Limb (tissue), 2 donors: ENCODE measurements at regions not wholly inside any gene's neighbourhood (a gene's known extent, or its start where the extent isn't known, plus 50 kb on each side); places are given as distances from the start of the nearest gene placed in this dataset.
A peak's percentile ranks its signal among the peaks of the same experiment; 100 is the strongest.

Experiments
- DNase-seq, 2 donors: peaks; one replicate each; pipeline ENCODE4 v3.0.0-alpha.2; 2016; ENCODE audit errors: extremely low spot score in 2 of 2

DNA sequence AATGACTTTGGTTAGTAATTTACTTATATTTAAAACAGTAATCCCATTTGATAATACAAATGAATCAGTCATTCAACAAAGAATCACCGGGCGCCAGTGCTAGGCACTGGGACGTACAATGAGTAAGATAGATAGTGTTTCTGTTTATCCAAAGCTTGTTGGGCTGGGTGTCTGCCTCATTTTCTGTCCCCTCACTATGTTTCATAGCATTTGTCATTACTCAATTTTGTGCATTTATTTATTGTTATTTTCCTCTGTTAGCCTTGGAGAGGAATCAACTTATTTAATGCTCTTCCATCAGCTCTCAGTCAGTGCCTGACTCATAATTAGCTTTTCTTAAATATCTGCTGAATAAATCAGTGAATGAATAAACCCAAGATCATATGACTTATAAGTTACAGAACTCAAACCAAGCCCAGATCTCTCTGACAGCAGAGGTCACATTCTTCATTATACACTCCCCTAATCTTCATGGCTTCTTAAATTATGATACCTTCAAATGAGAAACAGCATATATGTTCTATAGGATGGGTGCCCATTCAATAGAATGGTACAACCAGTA, 86.2 kb downstream of the TSPAN8 start:
- DNase-seq = no peak

GRCh38 chr12:71070416-71071128, 87.2 kb downstream of the TSPAN8 start:
- no peak for DNase-seq

DNA sequence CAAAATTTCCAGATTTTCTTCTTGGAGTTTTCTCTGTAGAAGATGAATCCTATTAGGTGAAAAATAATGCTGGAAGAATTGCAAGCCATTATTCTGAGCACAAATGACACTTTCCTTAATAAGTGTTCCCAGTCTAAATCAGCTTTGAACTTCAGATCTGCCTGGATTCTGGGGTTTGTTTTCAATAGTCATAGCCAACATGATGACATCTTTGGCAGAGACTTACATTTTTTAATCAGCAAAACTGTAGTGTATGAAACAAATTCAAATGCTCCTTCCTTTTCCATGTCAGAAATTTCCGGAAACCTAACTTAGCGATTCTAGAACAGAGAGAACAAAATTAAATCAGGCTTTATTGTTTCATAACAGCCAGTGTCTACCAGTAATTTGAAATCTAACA, 88.5 kb downstream of the TSPAN8 start:
- no peak for DNase-seq

DNA sequence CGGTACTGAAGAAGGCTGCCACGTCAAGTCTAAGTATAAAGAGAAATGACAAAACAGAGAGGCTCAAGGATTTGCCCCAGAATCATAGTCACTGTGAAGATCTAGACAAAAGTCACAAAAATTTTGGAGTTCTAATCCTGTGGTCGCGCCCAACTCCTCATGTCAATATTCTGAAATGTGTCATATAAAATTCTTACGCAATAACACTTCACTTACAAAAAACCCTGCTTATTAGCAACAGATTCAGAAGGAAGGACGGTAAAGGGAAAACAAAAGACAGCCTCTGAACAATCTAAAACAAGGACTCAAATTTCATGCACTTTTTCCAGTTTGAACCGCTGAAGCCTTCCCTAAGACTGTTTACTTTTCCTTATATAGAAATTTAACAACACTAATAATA, 94.7 kb downstream of the TSPAN8 start:
- no peak for DNase-seq

GRCh38 chr12:71061451-71061850, 96.3 kb downstream of the TSPAN8 start:
- no peak for DNase-seq

GRCh38 chr12:71060426-71060825, 97.4 kb downstream of the TSPAN8 start:
- DNase-seq = no peak

GRCh38 chr12:71057330-71057729, 100.5 kb downstream of the TSPAN8 start:
- DNase-seq = peak in 1 of 2 donors; percentile 52

GRCh38 chr12:71054551-71054950, 103.2 kb downstream of the TSPAN8 start:
- DNase-seq = no peak

DNA sequence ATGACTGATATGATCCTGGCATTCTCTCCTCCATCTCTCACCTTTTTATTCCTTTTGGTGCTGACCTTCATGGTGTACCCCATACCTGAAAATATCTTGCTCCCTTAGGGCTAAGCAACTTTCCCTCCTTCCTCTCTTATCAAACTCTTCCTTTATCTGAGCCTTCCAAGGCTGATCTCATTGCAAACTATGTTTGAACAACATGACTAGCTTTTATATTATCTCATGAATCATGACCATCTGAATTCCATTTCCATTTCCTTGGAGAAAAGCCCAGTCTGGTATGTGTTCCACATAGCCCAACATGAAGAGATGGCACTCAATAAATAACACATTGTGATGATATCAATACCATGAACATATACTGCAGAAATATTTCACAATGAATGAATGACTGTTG, 111.6 kb downstream of the TSPAN8 start:
- no peak for DNase-seq

GRCh38 chr12:71045781-71046180, 112.0 kb downstream of the TSPAN8 start:
- DNase-seq = peak in 1 of 2 donors; percentile 30

GRCh38 chr12:71041476-71041875, 116.3 kb downstream of the TSPAN8 start:
- DNase-seq = no peak

DNA sequence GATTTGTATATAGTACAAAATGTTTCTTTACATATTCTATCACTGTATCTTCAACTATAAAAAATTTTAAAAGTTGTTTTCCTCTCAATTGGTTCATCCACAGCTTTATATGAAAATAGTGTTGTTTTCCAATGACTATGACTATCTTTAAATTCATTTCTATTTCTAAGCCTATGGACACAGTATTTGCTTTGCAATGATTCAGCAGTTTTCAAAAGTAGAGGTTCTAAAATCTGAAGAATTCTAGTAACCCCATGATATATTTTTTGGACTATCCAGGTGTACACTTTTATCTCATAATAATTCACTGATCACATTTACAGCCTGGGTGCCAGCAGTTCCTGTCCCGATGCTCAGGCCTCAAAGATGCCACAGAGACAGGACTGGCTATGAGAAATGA, 118.4 kb upstream of the PTPRR start:
- DNase-seq = no peak

DNA sequence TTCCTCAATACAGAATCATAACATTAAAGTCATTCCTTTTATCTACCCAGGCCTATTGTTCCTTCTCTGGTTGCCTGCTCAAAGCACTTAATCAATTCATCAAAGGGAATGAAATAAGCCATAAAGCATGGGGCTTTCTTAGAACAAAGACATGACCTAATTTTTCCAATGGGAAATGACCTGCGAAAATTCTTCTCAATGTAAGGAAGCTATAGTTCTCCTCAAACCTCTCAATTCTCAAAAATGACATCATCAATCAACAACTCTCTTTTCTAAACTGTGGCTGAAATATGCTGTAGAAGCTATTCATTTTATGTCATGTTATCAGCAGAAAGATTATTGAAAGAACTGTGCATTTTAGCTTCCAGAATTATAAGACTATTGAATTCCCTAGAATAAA, 116.0 kb upstream of the PTPRR start:
- no peak for DNase-seq

DNA sequence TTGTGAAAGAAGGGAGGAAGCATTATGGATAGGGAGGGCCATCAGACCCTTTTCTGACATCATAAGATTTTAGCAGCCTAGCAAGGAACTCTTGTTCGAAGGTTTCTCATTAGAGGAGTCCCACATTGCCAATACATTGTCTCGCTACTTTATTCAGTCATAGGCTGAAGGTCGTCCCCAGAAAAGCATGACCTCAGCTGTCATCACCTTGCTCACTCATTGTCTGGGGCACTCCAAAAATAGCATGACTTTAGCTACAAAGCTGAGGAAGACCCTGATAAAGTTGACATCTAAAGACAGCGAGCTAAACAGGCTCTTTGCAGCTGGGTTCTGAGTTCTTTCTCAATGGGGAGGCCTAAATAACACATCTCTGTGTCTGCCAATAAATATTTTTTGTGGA, 112.4 kb upstream of the PTPRR start:
- DNase-seq = no peak

GRCh38 chr12:71029302-71029701, 108.8 kb upstream of the PTPRR start:
- DNase-seq = no peak

DNA sequence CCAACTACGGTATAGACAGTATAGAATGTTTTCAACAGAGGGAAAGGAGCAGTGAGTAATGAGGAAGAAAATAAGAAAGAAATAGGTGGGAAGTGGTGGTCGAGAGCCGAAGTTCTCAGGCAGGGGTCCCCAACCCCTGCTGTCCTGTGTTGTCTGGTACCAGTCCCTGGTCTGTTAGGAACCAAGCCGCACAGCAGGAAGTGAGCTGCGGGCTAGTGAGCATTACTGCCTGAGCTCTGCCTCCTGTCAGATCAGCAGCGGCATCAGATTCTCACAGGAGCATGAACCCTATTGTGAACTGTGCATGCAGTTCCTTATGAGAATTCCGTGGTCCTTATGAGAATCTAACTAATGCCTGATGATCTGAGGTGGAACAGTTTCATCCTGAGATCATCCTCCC, 107.3 kb upstream of the PTPRR start:
- no peak for DNase-seq

DNA sequence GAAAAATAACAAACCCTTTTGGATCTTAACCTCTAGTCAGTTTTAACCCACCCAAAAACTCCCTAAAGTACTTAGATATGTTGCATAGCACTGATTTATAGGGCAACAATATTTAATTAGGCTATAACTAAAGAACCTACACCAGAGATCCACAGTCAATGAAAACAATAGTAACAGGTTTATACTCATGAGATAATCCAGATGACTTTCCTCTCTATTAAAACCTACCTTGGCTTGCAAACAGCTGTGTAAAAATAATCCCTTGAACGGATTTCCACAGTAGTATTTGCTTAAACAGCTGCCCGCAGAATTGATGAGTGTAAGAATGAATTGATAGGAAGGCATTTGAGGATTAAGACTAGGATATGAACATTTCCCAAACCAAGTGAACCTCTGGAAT, 104.3 kb upstream of the PTPRR start:
- no peak for DNase-seq

DNA sequence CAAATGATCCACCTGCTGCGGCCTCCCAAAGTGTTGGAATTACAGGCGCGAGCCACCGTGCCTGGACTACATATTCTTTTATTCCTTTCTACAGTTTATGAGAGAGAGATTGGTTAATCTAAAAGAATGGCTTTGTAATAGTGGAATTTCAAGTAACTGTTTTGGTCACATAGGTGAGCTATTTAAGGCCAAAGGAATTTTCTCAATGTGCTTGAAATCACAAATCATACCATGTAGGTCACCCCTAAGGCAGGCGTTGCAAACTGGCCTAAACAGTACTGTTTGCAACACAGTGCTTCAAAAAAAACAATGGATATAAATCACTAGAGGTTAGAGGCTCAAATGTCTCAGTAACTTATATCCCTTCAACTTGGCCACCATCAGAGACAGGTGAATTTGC, 103.7 kb upstream of the PTPRR start:
- no peak for DNase-seq

GRCh38 chr12:71021491-71021890, 101.0 kb upstream of the PTPRR start:
- DNase-seq = no peak

- DNase-seq = no peak
Measured at GRCh38 chr12:71019282-71019831, 98.8 kb upstream of the PTPRR start.

DNA sequence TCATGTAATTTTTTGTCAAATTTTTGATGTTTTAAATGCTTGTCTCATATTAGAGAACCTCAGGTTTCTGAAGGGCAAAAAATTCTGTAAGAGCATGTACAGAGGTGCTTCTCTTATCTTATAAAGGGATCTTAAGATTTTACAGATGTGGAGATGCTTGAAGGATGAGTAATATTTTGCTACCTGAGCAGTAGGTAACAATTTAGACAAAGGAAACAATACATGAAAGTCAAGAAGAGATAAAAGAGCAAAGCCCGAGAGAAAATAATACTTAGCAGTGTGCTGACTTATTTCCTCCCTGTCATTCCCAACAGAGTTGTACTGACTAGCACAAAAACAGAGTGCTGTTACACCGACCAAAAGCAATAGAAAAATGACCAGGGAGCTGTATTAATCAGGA, 98.1 kb upstream of the PTPRR start:
- no peak for DNase-seq

DNA sequence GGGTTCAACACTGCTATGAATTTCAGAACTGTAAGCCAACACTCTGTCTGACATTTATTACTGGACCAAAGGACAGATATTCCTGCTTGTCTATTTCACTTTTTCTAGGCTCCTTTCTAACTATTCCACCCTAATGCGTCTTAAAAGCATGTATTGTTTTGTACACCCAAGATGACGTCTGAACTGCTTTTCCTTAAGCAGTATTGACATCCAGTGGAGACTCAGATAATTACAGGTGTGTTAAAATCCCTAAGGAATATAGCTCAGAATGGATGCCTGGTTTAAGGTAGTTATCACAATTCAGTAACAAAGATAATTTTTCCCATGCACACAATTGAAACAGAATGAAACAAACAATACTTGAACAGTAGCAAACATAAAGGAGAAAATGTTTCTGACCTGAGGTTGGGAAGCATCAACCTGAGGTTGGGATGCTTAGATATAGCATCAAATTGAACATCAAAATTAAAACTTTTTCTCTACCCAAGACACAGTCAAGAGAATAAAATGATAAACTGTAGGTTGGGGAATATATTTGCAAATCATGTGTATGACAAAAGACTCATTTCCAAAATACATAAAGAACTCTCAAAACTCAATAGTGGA, 93.7 kb upstream of the PTPRR start:
- no peak for DNase-seq

DNA sequence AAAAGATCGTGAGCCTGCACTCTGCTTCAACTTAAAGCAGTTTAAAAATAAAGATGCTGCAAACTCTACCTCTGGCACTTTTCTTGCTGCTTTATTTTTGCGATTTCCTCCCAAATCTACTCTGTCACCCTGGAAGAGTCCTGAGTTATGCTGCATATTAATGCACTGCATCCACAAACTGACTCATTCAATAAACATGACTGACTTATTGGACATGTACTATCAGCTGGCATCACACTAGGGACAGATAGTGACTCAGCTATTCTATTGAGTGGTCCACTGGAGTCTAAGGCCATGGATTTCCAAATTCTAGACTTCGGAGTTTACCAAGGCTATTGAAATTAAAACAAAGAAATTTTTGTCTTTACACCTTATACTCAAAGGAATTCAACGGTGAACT, 90.7 kb upstream of the PTPRR start:
- no peak for DNase-seq
